Pancreas (tissue), 10 donors: ENCODE measurements at regions not wholly inside any gene's neighbourhood (a gene's known extent, or its start where the extent isn't known, plus 50 kb on each side); places are given as distances from the start of the nearest gene placed in this dataset.

Source experiments
- ATAC-seq, 4 donors: fragments of 200-7000 bp; cut with Tn5 transposase; one replicate each; pipeline versions ENCODE4 v1.8.0 to v1.9.1; 2020; ENCODE audit warnings: mild to moderate bottlenecking in 4 of 4, moderate library complexity in 4 of 4
- DNase-seq, 6 donors: peaks; one replicate each; pipeline ENCODE4 v3.0.0-alpha.2; 2020
- FAIRE-seq: peaks from 2 replicates; lab custom pipeline; 2012; peaks lifted over from hg19 to GRCh38; lab: Jason Lieb, UNC
- H3K27ac ChIP-seq, 4 donors: fragments of 200-600 bp; sonication (generic); 1 replicate in 3 of 4; 2 replicates in 1 of 4; pipeline versions ENCODE4 v1.5.0 to v1.8.0; 2020
- H3K27me3 ChIP-seq, 4 donors: fragments of 200-600 bp; one replicate each; pipeline ENCODE4 v1.8.0; 2021
- H3K36me3 ChIP-seq, 3 donors: fragments of 200-600 bp; sonication (generic) in 1 of 3; one replicate each; pipeline versions ENCODE4 v1.5.0 to v1.8.0; 2020 to 2021
- H3K4me1 ChIP-seq, 3 donors: fragments of 200-600 bp; one replicate each; pipeline ENCODE4 v1.8.0; 2021
- H3K4me3 ChIP-seq, 4 donors: fragments of 200-600 bp; sonication (generic) in 2 of 4; one replicate each; pipeline versions ENCODE4 v1.5.0 to v1.8.0; 2020 to 2021
- H3K9me3 ChIP-seq, 4 donors: fragments of 200-600 bp; one replicate each; pipeline ENCODE4 v1.8.0; 2021
- CTCF ChIP-seq, 4 donors: fragments of 200-600 bp; sonication (generic) in 3 of 4; IDR thresholded peaks; one replicate each; pipeline versions ENCODE4 v1.5.0 to v1.8.0; 2021; ENCODE audit warnings: antibody characterized with exemption in 4 of 4
- whole genome bisulfite sequencing, 2 donors: extraction: QIAGEN DNeasy Blood & Tissue Kit; methylation state at CpG; one replicate each; pipeline ENCODE4 v1.1.7; 2013; 5-methylcytosine and 5-hydroxymethylcytosine counted together
- intact Hi-C, 3 donors: fragments of 100-400 bp; cut with DNase I; formaldehyde crosslinking; loops; one replicate each; pipeline versions ENCODE4 v1.11.1 to v1.14.2; 2022
- donor health status: healthy with polysubstance abuse.
- donor health status: DM: no; HTN: no; CAD: no; lungs with moderate emphysema.
- donor health status: DM: no; HTN: no; CAD: no.
- donor health status: control.
- donor health status: control.
- donor health status: Bipolar disorder and iron deficiency.
- donor health status: DM: yes; HTN: yes; CAD: no.
- donor health status: DM: no; HTN: no; CAD: no.
- donor health status: DM: no; HTN: no; CAD: no.
- donor health status: DM: yes; HTN: yes; CAD: no.

GRCh38 chr6:6417475-6417874 is 97.0 kb upstream of the F13A1 start:
- ATAC-seq (no peak), FAIRE-seq (no peak), DNase-seq (no peak)
- H3K27me3 ChIP-seq, result no peaks in the 10 kb centered on the region
- no peak overlapping the region for H3K27ac ChIP-seq
- intact Hi-C loops, result no loop called here
- no peaks in the 10 kb centered on the region for H3K9me3 ChIP-seq
- H3K4me3 ChIP-seq, result no peak overlapping the region
- H3K4me1 ChIP-seq, result no peaks in the 10 kb centered on the region
- TF ChIP-seq CTCF (IDR thresholded peaks at IDR 0.05), result no peak
- WGBS, 2 donors, result 84 to 86% methylated on average over 7 of the region's 7 CpGs
- no peaks in the 10 kb centered on the region for H3K36me3 ChIP-seq

GRCh38 chr6:6418421-6418820 is 98.0 kb upstream of the F13A1 start:
- no peak for FAIRE-seq

GRCh38 chr6:6420107-6420506 is 99.6 kb upstream of the F13A1 start:
- no peak for FAIRE-seq
- TF ChIP-seq CTCF (IDR thresholded peaks at IDR 0.05), result no peak
- H3K36me3 ChIP-seq, result no peaks in the 10 kb centered on the region
- no peak for ATAC-seq
- no peak overlapping the region for H3K4me3 ChIP-seq
- no peak for DNase-seq
- intact Hi-C loops, result no loop called here
- no peaks in the 10 kb centered on the region for H3K27me3 ChIP-seq
- no peaks in the 10 kb centered on the region for H3K4me1 ChIP-seq
- no peaks in the 10 kb centered on the region for H3K9me3 ChIP-seq
- H3K27ac ChIP-seq, result no peak overlapping the region
- 45 to 65% methylated on average over 1 of the region's 1 CpG for WGBS, 2 donors

More at GRCh38 chr6:6418421-6418820, 98.0 kb upstream of the F13A1 start:
- no peak for TF ChIP-seq CTCF (IDR thresholded peaks at IDR 0.05)
- Histone ChIP-seq H3K27me3 (no peaks in the 10 kb centered on the region), H3K4me3 (no peak overlapping the region), H3K27ac (no peak overlapping the region), H3K36me3 (no peaks in the 10 kb centered on the region), H3K4me1 (no peaks in the 10 kb centered on the region), H3K9me3 (no peaks in the 10 kb centered on the region)
- DNase-seq, result no peak
- no peak for ATAC-seq
- 57 to 63% methylated on average over 3 of the region's 3 CpGs for WGBS, 2 donors
- intact Hi-C loops, result no loop called here

GRCh38 chr6:6434151-6434550 is 113.7 kb upstream of the F13A1 start:
- no peak for TF ChIP-seq CTCF (IDR thresholded peaks at IDR 0.05)
- Histone ChIP-seq H3K4me1 (no peaks in the 10 kb centered on the region), H3K9me3 (no peaks in the 10 kb centered on the region), H3K27ac (no peak overlapping the region), H3K27me3 (no peaks in the 10 kb centered on the region), H3K36me3 (no peaks in the 10 kb centered on the region), H3K4me3 (no peak overlapping the region)
- WGBS, 2 donors, result 73 to 76% methylated on average over 2 of the region's 2 CpGs
- no peak for ATAC-seq
- FAIRE-seq, result no peak
- intact Hi-C loops, result no loop called here
- DNase-seq, result no peak

GRCh38 chr6:6434723-6435122 is 114.3 kb upstream of the F13A1 start:
- Histone ChIP-seq H3K4me1 (no peaks in the 10 kb centered on the region), H3K27ac (no peak overlapping the region), H3K27me3 (no peaks in the 10 kb centered on the region), H3K36me3 (no peaks in the 10 kb centered on the region), H3K4me3 (no peak overlapping the region), H3K9me3 (no peaks in the 10 kb centered on the region)
- no peak for ATAC-seq
- DNase-seq, result no peak
- 75 to 79% methylated on average over 1 of the region's 1 CpG for WGBS, 2 donors
- TF ChIP-seq CTCF (IDR thresholded peaks at IDR 0.05), result no peak
- FAIRE-seq, result no peak
- intact Hi-C loops, result no loop called here
